ENCODE measurements at regions not wholly inside any gene's neighbourhood (a gene's known extent, or its start where the extent isn't known, plus 50 kb on each side); places are given as distances from the start of the nearest gene placed in this dataset.

DNA sequence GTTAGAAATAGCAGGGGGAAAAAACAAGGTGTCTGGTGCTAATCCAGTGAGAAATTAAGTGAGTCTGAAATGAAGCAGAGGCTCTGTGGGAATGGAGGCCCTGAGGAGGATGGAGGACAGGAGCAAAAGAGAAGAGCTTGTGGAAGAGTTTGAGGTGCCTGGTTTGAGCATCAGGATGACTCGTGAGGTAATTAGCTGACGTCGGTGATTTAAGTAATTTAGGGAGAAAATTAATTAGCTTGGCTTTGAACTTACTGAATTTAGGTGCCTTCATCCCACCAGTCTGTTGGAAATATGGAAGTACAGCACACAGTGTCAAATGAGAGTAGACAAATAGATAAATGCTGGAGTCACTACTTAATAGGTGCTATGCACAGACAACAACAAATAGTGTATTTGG is 103.0 kb upstream of the CDH6 start:
- no peak for ATAC-seq
- TF ChIP-seq SNAI2 (CRISPR knock-in tag; IDR thresholded peaks at IDR 0.05) (no peak), ZNF70 (CRISPR knock-in tag; IDR thresholded peaks at IDR 0.05) (no peak), ISL1 (CRISPR knock-in tag; IDR thresholded peaks at IDR 0.05) (no peak), PPARA (CRISPR knock-in tag; IDR thresholded peaks at IDR 0.05; ENCODE audit: borderline replicate concordance) (no peak), CSDC2 (CRISPR knock-in tag; IDR thresholded peaks at IDR 0.05) (no peak), ZFP3 (CRISPR knock-in tag; IDR thresholded peaks at IDR 0.05) (no peak), GLIS3 (CRISPR knock-in tag; IDR thresholded peaks at IDR 0.05) (no peak), ZNF8 (CRISPR knock-in tag; IDR thresholded peaks at IDR 0.05) (no peak), ZNF565 (CRISPR knock-in tag; conservative IDR thresholded peaks at IDR 0.05; ENCODE audit: low read depth) (no peak), TOX (CRISPR knock-in tag; IDR thresholded peaks at IDR 0.05; ENCODE audit: borderline replicate concordance) (no peak), ZFP30 (CRISPR knock-in tag; IDR thresholded peaks at IDR 0.05) (no peak), TCF4 (CRISPR knock-in tag; IDR thresholded peaks at IDR 0.05; ENCODE audit: borderline replicate concordance) (no peak), ZC3H10 (CRISPR knock-in tag; IDR thresholded peaks at IDR 0.05) (no peak), ARNTL (CRISPR knock-in tag; IDR thresholded peaks at IDR 0.05; ENCODE audit: borderline replicate concordance, low read depth) (no peak), BACH2 (CRISPR knock-in tag; IDR thresholded peaks at IDR 0.05; ENCODE audit: borderline replicate concordance) (no peak)
- TF ChIP-seq, protein P1, sequence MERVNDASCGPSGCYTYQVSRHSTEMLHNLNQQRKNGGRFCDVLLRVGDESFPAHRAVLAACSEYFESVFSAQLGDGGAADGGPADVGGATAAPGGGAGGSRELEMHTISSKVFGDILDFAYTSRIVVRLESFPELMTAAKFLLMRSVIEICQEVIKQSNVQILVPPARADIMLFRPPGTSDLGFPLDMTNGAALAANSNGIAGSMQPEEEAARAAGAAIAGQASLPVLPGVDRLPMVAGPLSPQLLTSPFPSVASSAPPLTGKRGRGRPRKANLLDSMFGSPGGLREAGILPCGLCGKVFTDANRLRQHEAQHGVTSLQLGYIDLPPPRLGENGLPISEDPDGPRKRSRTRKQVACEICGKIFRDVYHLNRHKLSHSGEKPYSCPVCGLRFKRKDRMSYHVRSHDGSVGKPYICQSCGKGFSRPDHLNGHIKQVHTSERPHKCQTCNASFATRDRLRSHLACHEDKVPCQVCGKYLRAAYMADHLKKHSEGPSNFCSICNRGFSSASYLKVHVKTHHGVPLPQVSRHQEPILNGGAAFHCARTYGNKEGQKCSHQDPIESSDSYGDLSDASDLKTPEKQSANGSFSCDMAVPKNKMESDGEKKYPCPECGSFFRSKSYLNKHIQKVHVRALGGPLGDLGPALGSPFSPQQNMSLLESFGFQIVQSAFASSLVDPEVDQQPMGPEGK (CRISPR knock-in tag; IDR thresholded peaks at IDR 0.05; ENCODE audit: borderline replicate concordance), result no peak
- TF ChIP-seq, protein P2, sequence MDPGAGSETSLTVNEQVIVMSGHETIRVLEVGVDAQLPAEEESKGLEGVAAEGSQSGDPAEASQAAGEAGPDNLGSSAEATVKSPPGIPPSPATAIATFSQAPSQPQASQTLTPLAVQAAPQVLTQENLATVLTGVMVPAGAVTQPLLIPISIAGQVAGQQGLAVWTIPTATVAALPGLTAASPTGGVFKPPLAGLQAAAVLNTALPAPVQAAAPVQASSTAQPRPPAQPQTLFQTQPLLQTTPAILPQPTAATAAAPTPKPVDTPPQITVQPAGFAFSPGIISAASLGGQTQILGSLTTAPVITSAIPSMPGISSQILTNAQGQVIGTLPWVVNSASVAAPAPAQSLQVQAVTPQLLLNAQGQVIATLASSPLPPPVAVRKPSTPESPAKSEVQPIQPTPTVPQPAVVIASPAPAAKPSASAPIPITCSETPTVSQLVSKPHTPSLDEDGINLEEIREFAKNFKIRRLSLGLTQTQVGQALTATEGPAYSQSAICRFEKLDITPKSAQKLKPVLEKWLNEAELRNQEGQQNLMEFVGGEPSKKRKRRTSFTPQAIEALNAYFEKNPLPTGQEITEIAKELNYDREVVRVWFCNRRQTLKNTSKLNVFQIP (CRISPR knock-in tag; IDR thresholded peaks at IDR 0.05; ENCODE audit: borderline replicate concordance, low read depth), result no peak
- TF ChIP-seq, protein P3, sequence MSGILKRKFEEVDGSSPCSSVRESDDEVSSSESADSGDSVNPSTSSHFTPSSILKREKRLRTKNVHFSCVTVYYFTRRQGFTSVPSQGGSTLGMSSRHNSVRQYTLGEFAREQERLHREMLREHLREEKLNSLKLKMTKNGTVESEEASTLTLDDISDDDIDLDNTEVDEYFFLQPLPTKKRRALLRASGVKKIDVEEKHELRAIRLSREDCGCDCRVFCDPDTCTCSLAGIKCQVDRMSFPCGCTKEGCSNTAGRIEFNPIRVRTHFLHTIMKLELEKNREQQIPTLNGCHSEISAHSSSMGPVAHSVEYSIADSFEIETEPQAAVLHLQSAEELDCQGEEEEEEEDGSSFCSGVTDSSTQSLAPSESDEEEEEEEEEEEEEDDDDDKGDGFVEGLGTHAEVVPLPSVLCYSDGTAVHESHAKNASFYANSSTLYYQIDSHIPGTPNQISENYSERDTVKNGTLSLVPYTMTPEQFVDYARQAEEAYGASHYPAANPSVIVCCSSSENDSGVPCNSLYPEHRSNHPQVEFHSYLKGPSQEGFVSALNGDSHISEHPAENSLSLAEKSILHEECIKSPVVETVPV (CRISPR knock-in tag; IDR thresholded peaks at IDR 0.05), result no peak
- TF ChIP-seq, protein P4, sequence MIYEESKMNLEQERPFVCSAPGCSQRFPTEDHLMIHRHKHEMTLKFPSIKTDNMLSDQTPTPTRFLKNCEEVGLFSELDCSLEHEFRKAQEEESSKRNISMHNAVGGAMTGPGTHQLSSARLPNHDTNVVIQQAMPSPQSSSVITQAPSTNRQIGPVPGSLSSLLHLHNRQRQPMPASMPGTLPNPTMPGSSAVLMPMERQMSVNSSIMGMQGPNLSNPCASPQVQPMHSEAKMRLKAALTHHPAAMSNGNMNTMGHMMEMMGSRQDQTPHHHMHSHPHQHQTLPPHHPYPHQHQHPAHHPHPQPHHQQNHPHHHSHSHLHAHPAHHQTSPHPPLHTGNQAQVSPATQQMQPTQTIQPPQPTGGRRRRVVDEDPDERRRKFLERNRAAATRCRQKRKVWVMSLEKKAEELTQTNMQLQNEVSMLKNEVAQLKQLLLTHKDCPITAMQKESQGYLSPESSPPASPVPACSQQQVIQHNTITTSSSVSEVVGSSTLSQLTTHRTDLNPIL (CRISPR knock-in tag; IDR thresholded peaks at IDR 0.05; ENCODE audit: low read depth), result no peak

DNA sequence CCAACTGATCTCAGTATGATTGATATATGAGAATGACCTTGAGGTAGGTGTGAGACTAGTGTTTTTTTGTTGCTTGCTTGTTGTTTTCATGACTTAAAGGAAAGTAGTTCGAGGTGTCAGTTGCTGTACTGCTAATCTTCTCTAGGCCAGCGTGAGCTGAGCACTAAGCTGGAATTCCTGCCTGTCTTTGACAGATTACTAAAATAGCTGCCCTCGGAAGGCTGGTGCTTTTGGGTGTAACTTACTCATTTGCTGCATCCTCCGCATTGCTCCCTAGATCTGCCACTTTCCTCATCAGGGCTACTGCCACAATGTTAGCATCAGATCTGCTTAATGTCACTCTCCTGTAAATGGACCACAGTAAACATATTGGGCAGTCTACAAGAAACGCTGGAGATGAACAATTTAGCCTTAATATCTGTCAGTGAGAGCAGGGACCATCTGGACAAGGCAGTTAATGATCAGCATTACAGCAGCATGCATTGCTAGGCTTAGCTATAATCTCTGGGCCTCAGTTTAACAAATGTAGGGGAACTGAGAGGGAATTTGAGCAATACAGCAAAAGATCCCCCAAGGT is 106.6 kb upstream of the CDH6 start:
- no peak for TF ChIP-seq ZC3H10 (CRISPR knock-in tag; IDR thresholded peaks at IDR 0.05)
- no peak for TF ChIP-seq SNAI2 (CRISPR knock-in tag; IDR thresholded peaks at IDR 0.05)
- TF ChIP-seq TOX (CRISPR knock-in tag; IDR thresholded peaks at IDR 0.05; ENCODE audit: borderline replicate concordance), result no peak
- TF ChIP-seq ZFP3 (CRISPR knock-in tag; IDR thresholded peaks at IDR 0.05), result no peak
- ATAC-seq, result no peak

DNA sequence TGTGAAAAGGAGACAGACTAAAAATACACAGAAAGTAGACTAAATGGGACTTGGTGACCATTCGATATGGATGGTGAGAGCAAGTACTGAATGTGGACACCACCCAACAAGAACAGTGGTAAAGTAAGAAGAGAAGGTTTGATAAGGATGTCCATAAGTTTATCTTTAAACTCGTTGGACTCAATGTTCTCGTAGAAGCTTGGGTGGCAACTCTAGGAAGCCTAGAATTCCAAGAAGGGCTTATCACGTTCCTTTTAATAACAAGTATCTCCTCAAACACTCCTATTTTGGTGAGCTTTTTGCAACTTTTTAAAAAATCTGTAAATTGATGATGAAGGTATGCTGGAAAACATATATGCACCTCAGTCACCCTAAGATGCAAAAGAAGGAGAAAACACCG is 108.6 kb upstream of the CDH6 start:
- ATAC-seq, result no peak
- no peak for TF ChIP-seq ZFP3 (CRISPR knock-in tag; IDR thresholded peaks at IDR 0.05)
- no peak for TF ChIP-seq ZNF70 (CRISPR knock-in tag; IDR thresholded peaks at IDR 0.05)
- TF ChIP-seq ZC3H10 (CRISPR knock-in tag; IDR thresholded peaks at IDR 0.05), result no peak
- no peak for TF ChIP-seq ZFP30 (CRISPR knock-in tag; IDR thresholded peaks at IDR 0.05)
- no peak for TF ChIP-seq ISL1 (CRISPR knock-in tag; IDR thresholded peaks at IDR 0.05)
- TF ChIP-seq, protein P4 (CRISPR knock-in tag; IDR thresholded peaks at IDR 0.05; ENCODE audit: low read depth), result no peak
- TF ChIP-seq, protein P2 (CRISPR knock-in tag; IDR thresholded peaks at IDR 0.05; ENCODE audit: borderline replicate concordance, low read depth), result no peak
- no peak for TF ChIP-seq PPARA (CRISPR knock-in tag; IDR thresholded peaks at IDR 0.05; ENCODE audit: borderline replicate concordance)
- TF ChIP-seq CSDC2 (CRISPR knock-in tag; IDR thresholded peaks at IDR 0.05), result no peak
- TF ChIP-seq, protein P1 (CRISPR knock-in tag; IDR thresholded peaks at IDR 0.05; ENCODE audit: borderline replicate concordance), result no peak
- no peak for TF ChIP-seq ZNF8 (CRISPR knock-in tag; IDR thresholded peaks at IDR 0.05)

All from SK-N-SH treated with all-trans-retinoic acid at 6 μM for 48 hours (cell line).